ENCODE measurements at regions not wholly inside any gene's neighbourhood (a gene's known extent, or its start where the extent isn't known, plus 50 kb on each side); places are given as distances from the start of the nearest gene placed in this dataset.
"Not testable (repeated sequence)": the region's sequence is repeated elsewhere in the genome, so short reads cannot be mapped to it uniquely, and the experiment has no call there.

DNA sequence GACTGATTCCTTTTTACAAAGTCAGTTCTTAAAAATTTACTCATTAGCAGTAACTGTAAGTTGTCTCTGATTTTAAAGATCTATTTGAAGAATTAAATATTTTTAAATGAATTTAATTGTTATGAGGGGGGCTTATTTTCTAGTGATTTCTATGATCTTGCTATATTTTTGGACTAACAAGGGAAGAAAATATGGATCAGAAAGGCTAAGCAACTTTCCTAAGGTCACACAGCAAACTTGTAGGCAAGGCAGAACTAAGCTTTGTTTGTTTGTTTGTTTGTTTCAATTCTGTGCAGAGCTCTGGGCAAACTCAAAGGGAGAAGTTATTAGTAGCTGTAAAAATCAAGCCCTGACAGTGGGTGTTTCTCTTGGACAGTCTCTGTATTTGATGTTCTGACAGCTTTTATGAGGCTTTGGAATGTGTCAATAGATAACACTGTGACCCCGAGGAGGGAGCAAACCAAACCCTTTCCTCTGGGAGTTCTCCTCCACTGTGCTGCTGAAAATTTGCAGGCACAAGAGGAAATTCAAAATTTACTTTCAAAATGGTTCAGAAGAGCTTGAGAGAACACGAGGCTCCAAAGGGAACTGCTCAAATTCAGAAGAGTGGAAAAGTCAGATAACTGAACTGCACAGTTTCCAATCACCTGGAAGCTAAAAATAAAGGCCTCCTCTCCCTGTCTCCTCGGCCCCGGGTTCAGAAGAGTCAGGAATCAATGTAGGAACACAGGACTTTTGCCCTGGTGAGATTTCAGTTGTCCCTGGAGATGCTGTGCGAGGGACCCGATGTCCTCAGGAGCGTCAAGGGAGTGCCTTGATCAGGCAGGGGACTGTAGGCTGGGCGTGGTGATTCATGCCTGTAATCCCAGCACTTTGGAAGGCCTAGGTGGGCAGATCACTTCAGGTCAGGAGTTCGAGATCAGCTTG is 325.7 kb downstream of the GATA3 start:
- DNase-seq (ENCODE audit: low read depth): no peak

DNA sequence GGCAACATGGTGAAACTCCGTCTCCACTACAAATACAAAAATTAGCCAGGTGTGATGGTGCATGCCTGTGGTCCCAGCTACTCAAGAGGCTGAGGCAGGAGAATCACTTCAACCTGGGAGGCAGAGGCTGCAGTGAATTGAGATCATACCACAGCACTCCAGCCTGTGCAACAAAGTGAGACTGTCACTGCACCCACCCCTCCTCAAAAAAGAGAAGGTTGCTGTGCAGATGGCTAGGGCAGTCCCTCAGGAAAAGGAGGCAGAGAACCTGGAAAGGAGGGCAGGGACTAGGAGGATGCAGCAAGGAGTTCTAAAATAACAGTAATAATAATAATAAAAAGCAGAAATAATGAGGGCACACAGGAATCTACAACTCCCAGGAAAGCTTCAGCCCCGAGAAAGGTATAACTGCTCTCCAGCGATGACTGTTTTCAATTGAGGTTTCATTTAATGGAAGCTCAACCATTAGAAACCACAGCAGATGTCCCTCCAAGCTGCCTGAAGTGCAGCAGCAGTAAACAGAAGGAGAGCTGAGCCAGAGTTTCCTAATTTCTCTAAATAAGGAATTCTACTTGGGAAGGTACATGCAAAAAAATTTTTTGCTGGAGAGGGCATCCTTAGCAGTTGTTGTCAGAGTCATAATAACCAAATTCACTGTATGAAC is 326.5 kb downstream of the GATA3 start:
- no peak for DNase-seq (ENCODE audit: low read depth)

GRCh38 chr10:8386781-8387180 is 332.3 kb downstream of the GATA3 start:
- DNase-seq (ENCODE audit: low read depth): no peak

GRCh38 chr10:8389630-8390029 is 335.1 kb downstream of the GATA3 start:
- DNase-seq (ENCODE audit: low read depth): no peak

DNA sequence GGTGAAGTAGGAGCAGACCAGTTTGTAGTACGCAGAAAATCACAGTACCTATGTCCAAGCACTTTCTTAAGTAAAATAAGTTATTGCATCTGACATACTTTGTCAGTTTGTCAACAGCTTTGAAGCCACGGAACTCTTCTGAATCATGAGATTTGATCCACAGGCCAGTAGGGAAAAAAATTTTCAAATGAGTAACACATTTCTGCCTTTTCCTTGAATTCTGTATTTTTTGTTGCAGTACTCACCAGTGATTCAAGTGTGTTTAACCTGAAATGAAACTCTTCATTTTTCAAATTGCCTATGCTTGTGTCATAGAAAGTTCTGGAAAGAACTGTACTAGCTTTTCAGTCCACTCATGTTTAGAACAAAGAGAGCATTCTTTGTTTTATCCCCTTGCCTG is 337.7 kb downstream of the GATA3 start:
- peak; percentile 36 for DNase-seq (ENCODE audit: low read depth)

DNA sequence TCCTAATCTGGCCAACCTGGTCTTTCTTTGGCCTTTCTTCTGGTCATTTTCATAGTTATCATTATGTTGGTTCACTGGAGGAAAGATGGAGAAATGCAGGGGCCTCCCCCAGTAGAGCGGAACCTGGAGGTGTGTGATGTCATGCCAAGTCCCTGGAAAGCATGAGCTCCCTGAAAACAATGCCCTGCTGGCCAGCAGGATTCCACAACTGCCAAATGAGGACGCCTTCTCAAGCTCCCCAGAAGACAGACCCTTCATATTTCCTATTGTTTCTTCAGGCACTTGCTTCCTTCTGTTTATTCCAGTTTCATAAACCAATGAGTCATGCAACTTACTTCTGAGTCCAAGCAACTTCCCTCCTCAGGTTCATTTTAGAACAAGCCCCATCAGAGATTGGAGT is 339.0 kb downstream of the GATA3 start:
- DNase-seq (ENCODE audit: low read depth): no peak

DNA sequence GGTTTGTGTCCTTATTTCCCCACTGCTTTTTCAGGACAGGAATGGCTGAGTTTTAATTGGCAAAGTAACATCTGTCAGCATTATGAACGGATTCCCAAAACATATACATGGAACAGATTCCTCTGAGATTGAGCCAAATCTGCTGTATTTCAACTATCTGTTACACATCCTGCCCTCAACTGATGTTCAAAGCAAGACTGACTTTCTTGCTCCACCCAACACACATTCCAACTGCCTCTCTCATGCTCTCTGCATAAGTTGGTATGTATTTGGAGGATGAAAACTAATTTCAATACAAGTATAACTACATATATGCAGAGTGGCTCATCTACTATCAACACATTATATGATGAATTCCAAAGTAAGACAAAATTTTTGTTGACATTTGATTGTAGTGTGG is 342.2 kb downstream of the GATA3 start:
- peak; percentile 13 for DNase-seq (ENCODE audit: low read depth)

DNA sequence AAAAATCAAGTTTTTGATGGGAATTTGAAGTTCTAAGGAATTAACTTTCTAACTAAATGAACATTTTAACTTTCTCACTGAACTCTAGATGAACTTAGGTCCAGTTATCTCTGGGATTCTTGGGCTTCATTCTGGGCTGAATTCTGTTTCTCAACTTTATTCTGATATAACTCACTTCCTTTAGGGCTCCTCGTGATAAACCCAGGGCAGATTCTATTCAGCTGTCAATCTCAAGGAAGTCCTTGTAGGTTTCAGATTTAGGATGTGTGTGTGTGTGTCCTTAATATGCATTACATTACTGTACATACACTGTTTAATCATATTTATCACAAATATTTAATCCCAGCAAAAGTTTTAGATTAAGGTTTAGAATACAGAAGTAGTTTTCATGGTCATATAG is 344.3 kb downstream of the GATA3 start:
- no peak for DNase-seq (ENCODE audit: low read depth)

DNA sequence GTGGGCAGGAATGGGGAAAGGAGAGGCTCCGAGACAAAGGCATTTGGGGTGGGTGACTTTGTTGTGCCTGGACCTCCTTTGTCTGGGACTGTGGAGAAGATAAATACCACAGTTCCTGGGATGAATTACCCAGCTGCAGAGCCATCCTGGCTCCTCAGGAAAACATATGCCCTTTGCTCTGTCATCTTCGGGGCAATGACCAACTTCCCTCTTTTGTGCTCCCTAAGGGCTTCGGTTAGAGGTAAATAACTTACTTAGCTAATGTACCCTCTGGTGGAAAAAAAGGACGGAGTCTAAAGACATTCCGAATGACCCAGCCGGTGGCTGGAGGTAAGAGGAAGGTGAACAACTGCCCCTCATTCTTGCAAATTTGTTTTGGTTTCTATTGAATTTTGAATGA is 345.7 kb downstream of the GATA3 start:
- DNase-seq (ENCODE audit: low read depth): no peak

GRCh38 chr10:8400892-8401291 is 346.4 kb downstream of the GATA3 start:
- no peak for DNase-seq (ENCODE audit: low read depth)

GRCh38 chr10:8401531-8401930 is 347.0 kb downstream of the GATA3 start:
- DNase-seq (ENCODE audit: low read depth): no peak

- DNase-seq (ENCODE audit: low read depth): no peak
Measured at GRCh38 chr10:8402576-8402975, 348.1 kb downstream of the GATA3 start.

DNA sequence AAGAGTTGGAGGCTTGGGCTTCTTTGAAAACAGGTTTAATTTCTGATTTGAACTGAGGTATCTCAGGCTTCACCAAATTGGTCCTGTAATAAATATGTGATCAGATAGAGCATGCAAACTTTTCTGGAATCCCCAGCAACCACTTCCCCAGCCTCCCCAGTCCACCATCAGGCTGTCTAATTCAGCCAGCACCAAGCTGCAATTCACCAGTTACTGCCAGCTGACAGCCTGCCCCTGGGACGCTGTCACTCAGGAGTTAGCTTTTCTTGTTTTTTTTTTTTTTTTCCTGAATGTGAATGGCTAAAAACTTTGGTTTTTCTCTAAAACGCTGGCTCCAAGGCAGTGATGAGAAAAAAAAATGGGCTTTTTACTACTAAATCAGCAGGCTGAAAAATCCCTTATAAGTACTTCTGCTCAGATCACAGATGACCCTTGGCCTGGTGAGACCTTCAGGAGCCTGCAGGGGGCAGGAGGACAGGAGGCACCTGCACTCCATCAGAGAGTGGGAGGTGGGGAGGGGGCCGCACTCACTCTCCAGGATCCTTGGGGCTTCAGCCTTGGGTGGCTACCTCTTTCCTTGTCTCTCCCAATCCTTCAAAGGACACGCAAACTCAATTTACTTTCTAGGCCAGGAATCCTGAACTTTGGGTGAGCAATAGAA is 349.4 kb downstream of the GATA3 start:
- DNase-seq (ENCODE audit: low read depth): no peak

GRCh38 chr10:8404721-8405120 is 350.2 kb downstream of the GATA3 start:
- no peak for DNase-seq (ENCODE audit: low read depth)

DNA sequence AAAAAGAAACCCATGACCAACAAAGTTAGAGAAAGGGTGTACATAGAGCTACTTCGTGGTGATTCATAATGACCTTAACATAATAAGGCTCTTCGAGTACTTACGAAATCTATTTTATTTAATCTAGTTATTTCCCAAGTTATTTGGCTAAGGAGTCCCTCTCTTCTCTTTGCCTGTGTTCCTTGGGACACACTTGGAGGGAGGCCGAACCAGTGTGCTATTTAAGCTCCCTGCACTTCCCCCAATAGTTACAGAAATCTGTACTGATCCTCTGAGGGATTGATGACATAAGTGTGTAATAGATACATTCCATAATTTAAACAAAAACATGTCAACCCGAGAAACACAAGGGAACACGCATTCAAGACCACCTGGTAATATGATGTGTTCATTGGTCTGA is 351.1 kb downstream of the GATA3 start:
- DNase-seq (ENCODE audit: low read depth): no peak

- DNase-seq (ENCODE audit: low read depth): no peak
Measured at GRCh38 chr10:8407501-8408021, 353.1 kb downstream of the GATA3 start.

DNA sequence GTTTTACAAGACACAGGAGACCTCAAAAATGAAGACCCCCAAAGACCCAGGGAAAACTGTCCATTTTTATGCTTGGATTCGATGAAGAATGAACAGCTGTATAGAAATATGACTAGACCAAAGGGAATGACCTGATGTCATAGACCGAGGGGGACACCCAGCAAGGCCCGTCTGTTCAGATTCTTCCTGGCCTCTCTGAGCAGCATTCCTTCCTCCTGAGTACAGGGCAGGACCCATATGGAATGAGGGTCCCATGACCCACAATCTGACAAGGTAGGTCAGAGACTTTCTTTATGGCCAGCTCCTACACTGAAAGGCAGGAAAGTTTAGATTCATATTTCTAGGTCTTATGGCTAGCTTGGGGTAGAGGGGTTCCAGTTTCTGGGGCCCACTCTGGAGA is 356.0 kb downstream of the GATA3 start:
- no peak for DNase-seq (ENCODE audit: low read depth)

DNA sequence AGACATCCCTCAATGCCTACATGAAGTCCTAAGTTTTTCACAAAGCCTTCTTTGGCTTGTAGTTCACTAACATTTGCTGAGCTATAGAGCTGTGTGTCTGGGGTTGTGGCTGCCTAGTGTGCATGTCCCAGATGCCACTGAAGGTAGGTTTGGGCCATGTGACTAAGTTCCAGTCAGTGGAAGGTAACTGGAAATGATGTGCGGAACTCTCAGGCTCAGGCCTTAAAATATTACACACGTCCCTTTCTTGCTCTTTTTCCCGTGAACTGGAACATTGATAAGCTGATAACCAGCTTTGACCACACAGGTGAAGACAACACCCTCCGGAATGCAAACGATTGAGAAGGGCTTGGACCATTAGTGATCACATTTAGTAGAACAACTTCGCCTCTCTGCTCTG is 358.1 kb downstream of the GATA3 start:
- no peak for DNase-seq (ENCODE audit: low read depth)

GRCh38 chr10:8415029-8415428 is 360.5 kb downstream of the GATA3 start:
- DNase-seq (ENCODE audit: low read depth): not testable (repeated sequence)

- DNase-seq (ENCODE audit: low read depth): no peak
Measured at GRCh38 chr10:8416192-8416701, 361.8 kb downstream of the GATA3 start.

DNA sequence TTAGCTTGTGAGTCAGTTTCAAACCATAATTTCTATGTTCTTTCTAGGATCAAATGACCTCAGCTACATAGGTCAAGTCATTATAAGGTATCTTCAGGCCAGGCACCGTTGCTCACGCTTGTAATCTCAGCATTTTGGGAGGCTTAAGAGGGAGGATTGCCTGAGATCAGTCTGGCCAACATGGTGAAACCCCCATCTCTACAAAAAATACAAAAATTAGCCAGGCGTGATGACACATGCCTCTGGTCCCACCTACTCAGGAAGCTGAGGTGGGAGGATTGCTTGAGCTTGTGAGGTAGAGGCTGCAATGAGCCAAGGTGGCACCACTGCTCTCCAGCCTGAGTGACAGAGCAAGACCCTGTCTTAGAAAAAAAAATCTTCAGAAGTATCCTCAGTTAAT is 362.3 kb downstream of the GATA3 start:
- DNase-seq (ENCODE audit: low read depth): no peak

DNA sequence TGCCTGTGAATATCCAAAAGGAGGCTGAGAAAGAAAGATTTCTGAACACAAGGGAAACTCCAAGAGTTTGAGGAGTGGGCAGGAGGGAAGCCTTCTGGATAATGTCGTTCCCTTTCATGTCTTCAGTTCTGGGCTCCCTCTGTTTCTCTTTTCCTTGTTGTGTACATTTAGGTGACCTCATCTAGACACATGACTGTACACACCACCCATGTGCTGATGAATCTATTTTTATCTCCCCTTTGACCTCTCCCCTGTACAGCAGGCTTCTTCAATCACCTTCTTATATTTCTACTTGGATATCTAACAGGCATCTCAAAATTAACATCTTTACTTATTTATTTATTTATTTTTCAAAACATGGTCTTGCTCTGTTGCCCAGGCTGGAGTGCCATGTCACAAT is 363.1 kb downstream of the GATA3 start:
- DNase-seq (ENCODE audit: low read depth): no peak

DNA sequence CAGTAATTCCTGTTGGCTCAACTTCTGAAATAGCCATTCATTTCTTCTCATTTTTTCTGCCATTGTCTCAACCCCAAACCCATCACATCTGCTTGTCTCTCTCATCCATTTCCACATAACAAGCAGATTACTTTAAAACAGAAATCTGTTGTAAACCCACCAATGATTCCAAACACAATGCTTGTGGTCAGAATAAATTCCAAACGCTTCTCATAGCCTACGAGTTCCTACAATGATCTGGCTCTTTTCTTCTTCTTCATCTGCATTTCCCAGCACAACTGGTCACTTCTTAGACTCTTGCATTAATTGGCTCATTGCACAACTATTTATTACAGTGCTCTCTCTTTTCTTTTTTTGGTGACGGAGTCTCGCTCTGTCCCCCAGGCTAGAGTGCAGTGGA is 364.1 kb downstream of the GATA3 start:
- DNase-seq (ENCODE audit: low read depth): peak; percentile 1
